H1 (cell line): ENCODE measurements at regions not wholly inside any gene's neighbourhood (a gene's known extent, or its start where the extent isn't known, plus 50 kb on each side); places are given as distances from the start of the nearest gene placed in this dataset.

Source experiments
- BACH1 ChIP-seq: IDR thresholded peaks from 2 replicates; pipeline ENCODE4 v1.6.1; 2012; ENCODE audit warnings: low read length, improper control_type of control experiment
- HDAC6 ChIP-seq: IDR thresholded peaks from one replicate; pipeline ENCODE4 v1.7.1; 2012; ENCODE audit warnings: low read depth, mild to moderate bottlenecking, inconsistent platforms, low read length, moderate library complexity
- KDM4A ChIP-seq: IDR thresholded peaks from one replicate; pipeline ENCODE4 v1.7.1; 2012; ENCODE audit warnings: low read depth, mild to moderate bottlenecking, moderate library complexity, low read length, inconsistent platforms; ENCODE audit not compliant: severe bottlenecking
- SIX5 ChIP-seq: IDR thresholded peaks from 2 replicates; pipeline ENCODE4 v1.6.1; 2011; ENCODE audit warnings: mild to moderate bottlenecking, low read depth, low read length
- TF ChIP-seq, protein P1 (sequence below): IDR thresholded peaks from 2 replicates; pipeline ENCODE4 v1.6.1; 2011; ENCODE audit warnings: low read length, improper control_type of control experiment

DNA sequence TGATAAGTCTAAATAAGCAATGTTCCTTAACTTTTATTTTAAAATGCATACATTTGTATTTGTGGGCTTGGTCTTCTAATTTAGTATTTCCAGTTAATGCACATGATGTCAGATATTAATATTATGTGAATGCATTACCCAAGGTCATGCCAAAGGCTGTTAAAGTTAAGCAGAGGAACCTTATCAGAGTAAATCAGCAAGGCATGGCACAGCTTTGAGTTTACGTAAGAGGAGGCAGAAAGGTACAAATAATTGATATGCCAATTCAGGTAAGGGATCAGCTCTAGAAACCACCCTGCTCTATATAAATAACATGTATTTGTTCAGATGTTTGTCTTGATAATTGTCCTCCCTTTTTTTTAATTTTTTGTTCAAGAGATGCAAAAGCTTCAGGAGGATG, 64.5 kb upstream of the CHRM3 start (continued):
- TF ChIP-seq, protein P1, sequence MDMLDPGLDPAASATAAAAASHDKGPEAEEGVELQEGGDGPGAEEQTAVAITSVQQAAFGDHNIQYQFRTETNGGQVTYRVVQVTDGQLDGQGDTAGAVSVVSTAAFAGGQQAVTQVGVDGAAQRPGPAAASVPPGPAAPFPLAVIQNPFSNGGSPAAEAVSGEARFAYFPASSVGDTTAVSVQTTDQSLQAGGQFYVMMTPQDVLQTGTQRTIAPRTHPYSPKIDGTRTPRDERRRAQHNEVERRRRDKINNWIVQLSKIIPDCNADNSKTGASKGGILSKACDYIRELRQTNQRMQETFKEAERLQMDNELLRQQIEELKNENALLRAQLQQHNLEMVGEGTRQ = no peak
- TF ChIP-seq KDM4A = no peak
- TF ChIP-seq HDAC6 = no peak
- TF ChIP-seq BACH1 = no peak
- TF ChIP-seq SIX5 = no peak
- TF ChIP-seq, all 59 proteins: peak for 0
